ENCODE measurements at regions not wholly inside any gene's neighbourhood (a gene's known extent, or its start where the extent isn't known, plus 50 kb on each side); places are given as distances from the start of the nearest gene placed in this dataset.

- H3K27ac ChIP-seq = no peak overlapping the region
- intact Hi-C loops (cut with DNase I) = no loop called here
- WGBS, 3 donors = 39 to 52% (median 43%) methylated on average over 1 of the region's 1 CpG
These were observed 952.1 kb downstream of the SLITRK6 start for GRCh38 chr13:84847107-84847506.

GRCh38 chr13:84845907-84846619 is 953.2 kb downstream of the SLITRK6 start:
- WGBS, 3 donors = 45 to 52% (median 49%) methylated on average over 4 of the region's 4 CpGs
- TF ChIP-seq POLR2A (IDR thresholded peaks at IDR 0.05) = no peak
- TF ChIP-seq EP300 (IDR thresholded peaks at IDR 0.05) = no peak
- no peak for TF ChIP-seq CTCF (IDR thresholded peaks at IDR 0.05)
- H3K27me3 ChIP-seq = no peaks in the 10 kb centered on the region
- H3K27ac ChIP-seq = no peak overlapping the region
- no peaks in the 10 kb centered on the region for H3K9me3 ChIP-seq
- H3K4me3 ChIP-seq = no peak overlapping the region
- no peaks in the 10 kb centered on the region for H3K4me1 ChIP-seq (ENCODE audit: insufficient read depth)
- H3K36me3 ChIP-seq = no peaks in the 10 kb centered on the region
- DNase-seq = no peak
- intact Hi-C loops (cut with DNase I) = no loop called here

More at GRCh38 chr13:84847107-84847506, 952.1 kb downstream of the SLITRK6 start:
- Histone ChIP-seq H3K27me3 (no peaks in the 10 kb centered on the region), H3K4me1 (ENCODE audit: insufficient read depth) (no peaks in the 10 kb centered on the region), H3K9me3 (no peaks in the 10 kb centered on the region), H3K4me3 (no peak overlapping the region), H3K36me3 (no peaks in the 10 kb centered on the region)
- DNase-seq = no peak
- TF ChIP-seq CTCF (IDR thresholded peaks at IDR 0.05) (no peak), EP300 (IDR thresholded peaks at IDR 0.05) (no peak), POLR2A (IDR thresholded peaks at IDR 0.05) (no peak)

- Histone ChIP-seq H3K36me3 (no peaks in the 10 kb centered on the region), H3K9me3 (no peaks in the 10 kb centered on the region), H3K4me3 (no peak overlapping the region), H3K4me1 (ENCODE audit: insufficient read depth) (no peaks in the 10 kb centered on the region), H3K27me3 (peaks cover 2% of the 10 kb centered on the region), H3K27ac (no peak overlapping the region)
- DNase-seq = no peak
- TF ChIP-seq CTCF (IDR thresholded peaks at IDR 0.05) (no peak), EP300 (IDR thresholded peaks at IDR 0.05) (no peak), POLR2A (IDR thresholded peaks at IDR 0.05) (no peak)
- WGBS, 3 donors = 35 to 41% (median 36%) methylated on average over 1 of the region's 1 CpG
- intact Hi-C loops (cut with DNase I) = no loop called here
These were observed 954.7 kb downstream of the SLITRK6 start for GRCh38 chr13:84844473-84844872.

GRCh38 chr13:84843368-84843767 is 955.9 kb downstream of the SLITRK6 start:
- peaks cover 2% of the 10 kb centered on the region for H3K27me3 ChIP-seq
- H3K36me3 ChIP-seq = no peaks in the 10 kb centered on the region
- no peaks in the 10 kb centered on the region for H3K4me1 ChIP-seq (ENCODE audit: insufficient read depth)
- no peaks in the 10 kb centered on the region for H3K9me3 ChIP-seq
- no peak for TF ChIP-seq CTCF (IDR thresholded peaks at IDR 0.05)
- TF ChIP-seq EP300 (IDR thresholded peaks at IDR 0.05) = no peak
- no peak for TF ChIP-seq POLR2A (IDR thresholded peaks at IDR 0.05)
- DNase-seq = no peak
- intact Hi-C loops (cut with DNase I) = no loop called here
- WGBS, 3 donors = 58 to 80% (median 71%) methylated on average over 1 of the region's 1 CpG
- H3K27ac ChIP-seq = no peak overlapping the region
- H3K4me3 ChIP-seq = no peak overlapping the region
